ES-I3 (cell line): ENCODE measurements at regions not wholly inside any gene's neighbourhood (a gene's known extent, or its start where the extent isn't known, plus 50 kb on each side); places are given as distances from the start of the nearest gene placed in this dataset.

Experiments
- H3K36me3 ChIP-seq: 2 replicates; pipeline ENCODE4 v1.6.1; 2013; ENCODE audit warnings: mild to moderate bottlenecking, low read length, control low read depth, moderate library complexity; ENCODE audit not compliant: insufficient read depth
- H3K4me1 ChIP-seq: 2 replicates; pipeline ENCODE4 v1.6.1; 2013; ENCODE audit warnings: mild to moderate bottlenecking, control low read depth, low read length; ENCODE audit not compliant: insufficient read depth
- H3K9ac ChIP-seq: 2 replicates; pipeline ENCODE4 v1.6.1; 2013; ENCODE audit warnings: low read depth, mild to moderate bottlenecking, low read length, moderate library complexity
- H3K9me3 ChIP-seq: 2 replicates; pipeline ENCODE4 v1.6.1; 2013; ENCODE audit warnings: mild to moderate bottlenecking, low read length, moderate library complexity; ENCODE audit not compliant: control insufficient read depth, insufficient read depth

- H3K9me3 ChIP-seq = no peaks in the 10 kb centered on the region
- H3K9ac ChIP-seq = no peak overlapping the region
- H3K36me3 ChIP-seq = no peaks in the 10 kb centered on the region
- H3K4me1 ChIP-seq = no peaks in the 10 kb centered on the region; the same call in 1 of the 2 replicates
Measured at GRCh38 chr17:77847221-77848085, 111.0 kb upstream of the TNRC6C start.

- H3K4me1 ChIP-seq = no peaks in the 10 kb centered on the region; the same call in 1 of the 2 replicates
Measured at GRCh38 chr17:77848257-77848656, 110.2 kb upstream of the TNRC6C start.

GRCh38 chr17:77849239-77849638 is 109.3 kb upstream of the TNRC6C start:
- H3K9ac ChIP-seq = no peak overlapping the region
- no peaks in the 10 kb centered on the region for H3K9me3 ChIP-seq
- peaks cover 4% of the 10 kb centered on the region; the same call in 1 of the 2 replicates for H3K4me1 ChIP-seq
- no peaks in the 10 kb centered on the region for H3K36me3 ChIP-seq

More at GRCh38 chr17:77848257-77848656, 110.2 kb upstream of the TNRC6C start:
- no peaks in the 10 kb centered on the region for H3K36me3 ChIP-seq
- no peaks in the 10 kb centered on the region for H3K9me3 ChIP-seq
- H3K9ac ChIP-seq = no peak overlapping the region

- Histone ChIP-seq H3K9me3 (no peaks in the 10 kb centered on the region), H3K4me1 (peaks cover 4% of the 10 kb centered on the region; the same call in 1 of the 2 replicates), H3K9ac (no peak overlapping the region), H3K36me3 (no peaks in the 10 kb centered on the region)
Measured at GRCh38 chr17:77851921-77852320, 106.6 kb upstream of the TNRC6C start.

- no peaks in the 10 kb centered on the region for H3K9me3 ChIP-seq
- H3K36me3 ChIP-seq = no peaks in the 10 kb centered on the region
- H3K9ac ChIP-seq = no peak overlapping the region
- peaks cover 4% of the 10 kb centered on the region; the same call in 1 of the 2 replicates for H3K4me1 ChIP-seq
Measured at GRCh38 chr17:77852731-77853130, 105.8 kb upstream of the TNRC6C start.

- H3K4me1 ChIP-seq = peaks cover 4% of the 10 kb centered on the region; the same call in 1 of the 2 replicates
- no peaks in the 10 kb centered on the region for H3K36me3 ChIP-seq
- H3K9me3 ChIP-seq = no peaks in the 10 kb centered on the region
- H3K9ac ChIP-seq = no peak overlapping the region
Measured at GRCh38 chr17:77853191-77853977, 105.1 kb upstream of the TNRC6C start.

GRCh38 chr17:77854083-77854758 is 104.3 kb upstream of the TNRC6C start:
- no peaks in the 10 kb centered on the region for H3K36me3 ChIP-seq
- no peak overlapping the region for H3K9ac ChIP-seq
- H3K4me1 ChIP-seq = peaks cover 4% of the 10 kb centered on the region; the same call in 1 of the 2 replicates
- no peaks in the 10 kb centered on the region for H3K9me3 ChIP-seq

- no peak overlapping the region for H3K9ac ChIP-seq
- H3K4me1 ChIP-seq = peaks cover 4% of the 10 kb centered on the region; the same call in 1 of the 2 replicates
- no peaks in the 10 kb centered on the region for H3K9me3 ChIP-seq
- H3K36me3 ChIP-seq = no peaks in the 10 kb centered on the region
Measured at GRCh38 chr17:77854759-77855745, 103.5 kb upstream of the TNRC6C start.

- no peak overlapping the region for H3K9ac ChIP-seq
- H3K9me3 ChIP-seq = no peaks in the 10 kb centered on the region
- H3K4me1 ChIP-seq = peaks cover 4% of the 10 kb centered on the region; the same call in 1 of the 2 replicates
- no peaks in the 10 kb centered on the region for H3K36me3 ChIP-seq
Measured at GRCh38 chr17:77856551-77857305, 101.8 kb upstream of the TNRC6C start.

GRCh38 chr17:77857306-77857555 is 101.3 kb upstream of the TNRC6C start:
- Histone ChIP-seq H3K9me3 (no peaks in the 10 kb centered on the region), H3K4me1 (peaks cover 4% of the 10 kb centered on the region; the same call in 1 of the 2 replicates), H3K36me3 (no peaks in the 10 kb centered on the region), H3K9ac (no peak overlapping the region)

- no peaks in the 10 kb centered on the region for H3K36me3 ChIP-seq
- H3K4me1 ChIP-seq = peaks cover 4% of the 10 kb centered on the region; the same call in 1 of the 2 replicates
- no peaks in the 10 kb centered on the region for H3K9me3 ChIP-seq
- no peak overlapping the region for H3K9ac ChIP-seq
Measured at GRCh38 chr17:77857613-77858012, 100.9 kb upstream of the TNRC6C start.

GRCh38 chr17:77858291-77859034 is 100.0 kb upstream of the TNRC6C start:
- Histone ChIP-seq H3K4me1 (peaks cover 4% of the 10 kb centered on the region; the same call in 1 of the 2 replicates), H3K9ac (no peak overlapping the region), H3K36me3 (no peaks in the 10 kb centered on the region), H3K9me3 (no peaks in the 10 kb centered on the region)
